Activated CD8-positive, alpha-beta memory T cell treated with anti-CD3 and anti-CD28 coated beads for 48 hours (primary cell): ENCODE measurements at regions not wholly inside any gene's neighbourhood (a gene's known extent, or its start where the extent isn't known, plus 50 kb on each side); places are given as distances from the start of the nearest gene placed in this dataset.

Source experiments
- DNase-seq, 3 experiments: peaks; one replicate each; pipeline ENCODE4 v3.0.0-alpha.2; 2020; ENCODE audit warnings: low read depth in 2 of 3, low spot score in 2 of 3

GRCh38 chr17:83177611-83178532, 98.5 kb downstream of the METRNL start:
- DNase-seq = no peak

GRCh38 chr17:83178533-83179304, 99.3 kb downstream of the METRNL start:
- DNase-seq = no peak

- DNase-seq = no peak
Measured at GRCh38 chr17:83179374-83179773, 100.0 kb downstream of the METRNL start.

- no peak for DNase-seq
Measured at GRCh38 chr17:83179811-83180210, 100.4 kb downstream of the METRNL start.

GRCh38 chr17:83180264-83180995, 101.0 kb downstream of the METRNL start:
- DNase-seq = no peak

GRCh38 chr17:83180996-83181481, 101.6 kb downstream of the METRNL start:
- no peak for DNase-seq

GRCh38 chr17:83181991-83182619, 102.7 kb downstream of the METRNL start:
- no peak for DNase-seq

- DNase-seq = no peak
Measured at GRCh38 chr17:83182620-83183101, 103.3 kb downstream of the METRNL start.

- DNase-seq = no peak
Measured at GRCh38 chr17:83183145-83183948, 103.9 kb downstream of the METRNL start.

GRCh38 chr17:83183951-83184506, 104.6 kb downstream of the METRNL start:
- DNase-seq = no peak

GRCh38 chr17:83185023-83186002, 105.9 kb downstream of the METRNL start:
- no peak for DNase-seq

- DNase-seq = no peak
Measured at GRCh38 chr17:83186226-83186625, 106.8 kb downstream of the METRNL start.

GRCh38 chr17:83186751-83187421, 107.5 kb downstream of the METRNL start:
- no peak for DNase-seq

GRCh38 chr17:83187782-83188311, 108.4 kb downstream of the METRNL start:
- no peak for DNase-seq

GRCh38 chr17:83189044-83190003, 109.9 kb downstream of the METRNL start:
- DNase-seq = no peak

- no peak for DNase-seq
Measured at GRCh38 chr17:83190004-83190385, 110.6 kb downstream of the METRNL start.
